GM10248 (cell line): ENCODE measurements at regions not wholly inside any gene's neighbourhood (a gene's known extent, or its start where the extent isn't known, plus 50 kb on each side); places are given as distances from the start of the nearest gene placed in this dataset.

Source experiments
- CTCF ChIA-PET: fragments of 300-600 bp; sonication (Branson Sonifier 250); formaldehyde crosslinking; extraction: SDS; loops from one replicate; lab custom pipeline; 2021; ENCODE audit warnings: antibody characterized with exemption; lab: Yijun Ruan, JAX
- POLR2A ChIA-PET: fragments of 350-650 bp; sonication (Branson Sonifier 250); formaldehyde crosslinking; extraction: SDS; loops from one replicate; lab custom pipeline; 2020; ENCODE audit warnings: antibody characterized with exemption; lab: Yijun Ruan, JAX
- DNase-seq: peaks from one replicate; pipeline ENCODE4 v3.0.0; 2012; ENCODE audit errors: extremely low spot score
- TF ChIP-seq, protein P1 (sequence below): IDR thresholded peaks from 2 replicates; pipeline ENCODE4 v1.5.1; 2012; ENCODE audit warnings: mild to moderate bottlenecking, low read depth; ENCODE audit errors: extremely low read depth, missing control alignments, control extremely low read depth

DNA sequence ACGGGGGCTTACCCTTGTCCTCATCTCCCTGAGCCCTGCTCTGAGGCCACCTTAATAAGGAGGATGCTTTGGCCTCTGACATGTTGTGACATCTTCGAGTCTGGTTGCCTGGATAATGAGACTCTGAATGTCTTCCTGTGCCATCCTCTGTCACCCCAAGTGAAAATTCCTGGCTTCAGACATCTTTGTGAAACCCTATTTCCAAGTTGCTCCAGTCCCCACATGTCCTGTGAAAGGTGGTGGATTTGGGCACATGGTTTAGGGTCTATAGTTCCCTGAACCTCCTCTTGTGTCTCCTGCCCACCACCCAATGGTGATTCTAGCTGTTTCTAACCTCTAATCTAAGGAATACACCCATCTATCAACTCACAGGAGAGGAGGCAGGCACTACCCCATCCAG lies 223.1 kb upstream of the GLI3 start:
- TF ChIP-seq, protein P1, sequence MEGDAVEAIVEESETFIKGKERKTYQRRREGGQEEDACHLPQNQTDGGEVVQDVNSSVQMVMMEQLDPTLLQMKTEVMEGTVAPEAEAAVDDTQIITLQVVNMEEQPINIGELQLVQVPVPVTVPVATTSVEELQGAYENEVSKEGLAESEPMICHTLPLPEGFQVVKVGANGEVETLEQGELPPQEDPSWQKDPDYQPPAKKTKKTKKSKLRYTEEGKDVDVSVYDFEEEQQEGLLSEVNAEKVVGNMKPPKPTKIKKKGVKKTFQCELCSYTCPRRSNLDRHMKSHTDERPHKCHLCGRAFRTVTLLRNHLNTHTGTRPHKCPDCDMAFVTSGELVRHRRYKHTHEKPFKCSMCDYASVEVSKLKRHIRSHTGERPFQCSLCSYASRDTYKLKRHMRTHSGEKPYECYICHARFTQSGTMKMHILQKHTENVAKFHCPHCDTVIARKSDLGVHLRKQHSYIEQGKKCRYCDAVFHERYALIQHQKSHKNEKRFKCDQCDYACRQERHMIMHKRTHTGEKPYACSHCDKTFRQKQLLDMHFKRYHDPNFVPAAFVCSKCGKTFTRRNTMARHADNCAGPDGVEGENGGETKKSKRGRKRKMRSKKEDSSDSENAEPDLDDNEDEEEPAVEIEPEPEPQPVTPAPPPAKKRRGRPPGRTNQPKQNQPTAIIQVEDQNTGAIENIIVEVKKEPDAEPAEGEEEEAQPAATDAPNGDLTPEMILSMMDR, result no peak
- DNase-seq, result no peak
- CTCF ChIA-PET, result interaction anchor here (1.7 kb wide), 1 partner anchor 9 kb away, joined by 4 read pairs; no protein-coding TSS in a partner anchor
- POLR2A ChIA-PET, result no interaction called here

GRCh38 chr7:42457663-42458062 lies 220.7 kb upstream of the GLI3 start:
- ChIA-PET POLR2A (no interaction called here), CTCF (interaction anchor here (1.5 kb wide), 1 partner anchor 11 kb away, joined by 3 read pairs; no protein-coding TSS in a partner anchor)
- TF ChIP-seq, protein P1, result no peak
- no peak for DNase-seq

- ChIA-PET POLR2A (no interaction called here), CTCF (no interaction called here)
- no peak for DNase-seq
- TF ChIP-seq, protein P1, result no peak
Observed at GRCh38 chr7:42456756-42457276, 219.8 kb upstream of the GLI3 start.

DNA sequence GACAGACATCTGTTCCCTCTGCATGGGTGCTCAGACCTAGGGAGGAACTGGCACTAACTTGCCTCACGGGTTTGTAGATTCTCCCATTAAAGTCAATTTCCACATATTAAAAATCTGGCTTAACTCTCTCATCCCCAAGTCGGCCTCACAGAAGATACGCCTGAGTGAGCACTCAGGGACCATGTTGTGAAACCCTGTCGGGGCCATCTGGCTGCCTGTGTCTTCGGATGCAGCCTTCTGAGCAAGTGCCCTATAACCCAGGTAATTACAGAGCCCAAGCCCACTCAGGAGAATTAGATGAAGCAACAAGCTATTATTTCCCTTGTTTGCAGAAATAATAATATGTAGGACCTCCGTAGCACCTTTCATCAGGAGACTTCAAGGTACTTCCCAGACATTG lies 219.3 kb upstream of the GLI3 start:
- DNase-seq, result no peak
- CTCF ChIA-PET, result no interaction called here
- TF ChIP-seq, protein P1, result no peak
- POLR2A ChIA-PET, result no interaction called here

- TF ChIP-seq, protein P1, result no peak
- no peak for DNase-seq
- CTCF ChIA-PET, result interaction anchor here (1.3 kb wide), 1 partner anchor 10 kb away, joined by 3 read pairs; no protein-coding TSS in a partner anchor
Observed at GRCh38 chr7:42453931-42454361, 216.9 kb upstream of the GLI3 start.

DNA sequence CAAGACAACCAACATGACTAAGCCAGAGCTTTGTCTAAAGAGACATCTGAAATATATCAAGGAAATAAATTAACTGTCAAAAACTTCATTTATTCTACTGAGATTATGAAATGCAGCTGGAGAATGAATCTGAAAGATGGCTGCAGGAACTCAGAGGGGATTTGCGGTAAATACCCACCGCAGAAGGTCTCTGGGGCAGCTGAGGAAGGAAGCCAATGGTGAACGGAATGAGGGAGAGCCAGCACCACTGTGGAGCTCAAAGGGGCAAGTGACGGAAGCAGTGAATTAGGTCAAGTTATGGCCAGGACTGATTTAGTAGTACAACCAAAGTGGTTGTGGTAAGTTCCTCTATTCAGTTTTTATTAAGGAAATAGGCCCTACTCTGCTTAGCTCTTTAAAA lies 215.3 kb upstream of the GLI3 start:
- no peak for DNase-seq
- TF ChIP-seq, protein P1, result no peak
- CTCF ChIA-PET, result no interaction called here
- POLR2A ChIA-PET, result no interaction called here

More at GRCh38 chr7:42453931-42454361, 216.9 kb upstream of the GLI3 start:
- POLR2A ChIA-PET, result no interaction called here
